MM.1S (cell line): ENCODE measurements at regions not wholly inside any gene's neighbourhood (a gene's known extent, or its start where the extent isn't known, plus 50 kb on each side); places are given as distances from the start of the nearest gene placed in this dataset.

Experiments
- DNase-seq: peaks from one replicate; pipeline ENCODE4 v3.0.0-alpha.2; 2015
- H2AFZ ChIP-seq: fragments of 300-600 bp; sonication (generic); 2 replicates; pipeline ENCODE4 v1.6.0; 2016; ENCODE audit warnings: antibody characterized with exemption, low read length
- H3F3A ChIP-seq: fragments of 300-600 bp; sonication (generic); 2 replicates; pipeline ENCODE4 v1.6.1; 2016; ENCODE audit warnings: mild to moderate bottlenecking, antibody characterized with exemption, low read length, moderate library complexity, mixed read lengths; ENCODE audit not compliant: insufficient read depth
- H3K27ac ChIP-seq: fragments of 300-600 bp; sonication (generic); 2 replicates; pipeline ENCODE4 v1.5.1; 2016; ENCODE audit warnings: mild to moderate bottlenecking, low read length
- H3K27me3 ChIP-seq: fragments of 300-600 bp; sonication (generic); replicated peaks from 2 replicates; pipeline ENCODE4 v1.6.0; 2016; ENCODE audit warnings: low read length; ENCODE audit not compliant: insufficient read depth
- H3K36me3 ChIP-seq: fragments of 300-600 bp; sonication (generic); replicated peaks from 2 replicates; pipeline ENCODE4 v1.6.1; 2016; ENCODE audit warnings: mild to moderate bottlenecking, low read length, mixed read lengths; ENCODE audit not compliant: insufficient read depth
- H3K4me1 ChIP-seq: fragments of 300-600 bp; sonication (generic); 2 replicates; pipeline ENCODE4 v1.6.1; 2016; ENCODE audit warnings: low read length, mixed read lengths
- H3K4me2 ChIP-seq: fragments of 300-600 bp; sonication (generic); 2 replicates; pipeline ENCODE4 v1.6.0; 2016; ENCODE audit warnings: low read depth, low read length
- H3K4me3 ChIP-seq: fragments of 300-600 bp; sonication (generic); 2 replicates; pipeline ENCODE4 v1.5.1; 2016; ENCODE audit warnings: low read length, mixed read lengths
- H3K79me2 ChIP-seq: fragments of 300-600 bp; sonication (generic); 2 replicates; pipeline ENCODE4 v1.6.1; 2016; ENCODE audit warnings: mixed run types, low read length, mixed read lengths
- H3K9ac ChIP-seq: fragments of 300-600 bp; sonication (generic); 2 replicates; pipeline ENCODE4 v1.6.1; 2016; ENCODE audit warnings: low read length, mixed read lengths
- H3K9me2 ChIP-seq: fragments of 300-600 bp; sonication (generic); replicated peaks from 2 replicates; pipeline ENCODE4 v1.6.1; 2016; ENCODE audit warnings: mild to moderate bottlenecking, low read length, mixed read lengths; ENCODE audit not compliant: insufficient read depth
- H3K9me3 ChIP-seq: fragments of 300-600 bp; sonication (generic); replicated peaks from 2 replicates; pipeline ENCODE4 v1.6.1; 2016; ENCODE audit warnings: mild to moderate bottlenecking, low read length, mixed read lengths; ENCODE audit not compliant: insufficient read depth
- H4K20me1 ChIP-seq: fragments of 300-600 bp; sonication (generic); 2 replicates; pipeline ENCODE4 v1.6.1; 2016; ENCODE audit warnings: mild to moderate bottlenecking, low read length, moderate library complexity, mixed read lengths; ENCODE audit not compliant: insufficient read depth
- EZH2 ChIP-seq: fragments of 300-600 bp; sonication (generic); optimal IDR thresholded peaks from 2 replicates; pipeline ENCODE3; 2017; ENCODE audit warnings: low read depth, mild to moderate bottlenecking, antibody characterized with exemption, low read length, mixed read lengths
- EZH2phosphoT487 ChIP-seq: fragments of 300-600 bp; sonication (generic); IDR thresholded peaks from 2 replicates; pipeline ENCODE4 v1.6.1; 2018; ENCODE audit warnings: antibody characterized with exemption, low read length
- TF ChIP-seq, protein P1 (sequence below): fragments of 300-600 bp; sonication (generic); IDR thresholded peaks from 2 replicates; pipeline ENCODE4 v1.5.1; 2016; ENCODE audit warnings: antibody characterized with exemption, low read length, mixed read lengths

GRCh38 chr1:173427146-173428054 lies 49.7 kb upstream of the PRDX6 start:
- no peaks in the 10 kb centered on the region for H3K79me2 ChIP-seq
- no peaks in the 10 kb centered on the region for H4K20me1 ChIP-seq
- no peaks in the 10 kb centered on the region for H3K27me3 ChIP-seq
- H3K4me3 ChIP-seq: no peak overlapping the region
- no peaks in the 10 kb centered on the region for H3K9me3 ChIP-seq
- no peaks in the 10 kb centered on the region for H3K36me3 ChIP-seq
- H3F3A ChIP-seq: peaks cover 13% of the 10 kb centered on the region; the same call in 1 of the 2 replicates
- TF ChIP-seq, protein P1, sequence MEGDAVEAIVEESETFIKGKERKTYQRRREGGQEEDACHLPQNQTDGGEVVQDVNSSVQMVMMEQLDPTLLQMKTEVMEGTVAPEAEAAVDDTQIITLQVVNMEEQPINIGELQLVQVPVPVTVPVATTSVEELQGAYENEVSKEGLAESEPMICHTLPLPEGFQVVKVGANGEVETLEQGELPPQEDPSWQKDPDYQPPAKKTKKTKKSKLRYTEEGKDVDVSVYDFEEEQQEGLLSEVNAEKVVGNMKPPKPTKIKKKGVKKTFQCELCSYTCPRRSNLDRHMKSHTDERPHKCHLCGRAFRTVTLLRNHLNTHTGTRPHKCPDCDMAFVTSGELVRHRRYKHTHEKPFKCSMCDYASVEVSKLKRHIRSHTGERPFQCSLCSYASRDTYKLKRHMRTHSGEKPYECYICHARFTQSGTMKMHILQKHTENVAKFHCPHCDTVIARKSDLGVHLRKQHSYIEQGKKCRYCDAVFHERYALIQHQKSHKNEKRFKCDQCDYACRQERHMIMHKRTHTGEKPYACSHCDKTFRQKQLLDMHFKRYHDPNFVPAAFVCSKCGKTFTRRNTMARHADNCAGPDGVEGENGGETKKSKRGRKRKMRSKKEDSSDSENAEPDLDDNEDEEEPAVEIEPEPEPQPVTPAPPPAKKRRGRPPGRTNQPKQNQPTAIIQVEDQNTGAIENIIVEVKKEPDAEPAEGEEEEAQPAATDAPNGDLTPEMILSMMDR: no peak
- TF ChIP-seq EZH2phosphoT487 (no peak), EZH2 (no peak)
- no peak overlapping the region for H3K4me2 ChIP-seq
- no peak overlapping the region for H2AFZ ChIP-seq
- no peaks in the 10 kb centered on the region for H3K9me2 ChIP-seq
- no peak for DNase-seq
- peaks cover 28% of the 10 kb centered on the region for H3K4me1 ChIP-seq
- H3K9ac ChIP-seq: no peak overlapping the region
- no peak overlapping the region for H3K27ac ChIP-seq
